A549 (cell line): ENCODE measurements at regions not wholly inside any gene's neighbourhood (a gene's known extent, or its start where the extent isn't known, plus 50 kb on each side); places are given as distances from the start of the nearest gene placed in this dataset.

Experiments
- CBX8 ChIP-seq: fragments of 200-600 bp; sonication (generic); IDR thresholded peaks from 2 replicates; pipeline ENCODE4 v1.6.1; 2016
- ESRRA ChIP-seq: fragments of 150-350 bp; IDR thresholded peaks from 2 replicates; pipeline ENCODE4 v1.6.1; 2014; ENCODE audit warnings: mild to moderate bottlenecking, low read length, borderline replicate concordance
- HDAC2 ChIP-seq: fragments of 200-600 bp; sonication (generic); IDR thresholded peaks from 2 replicates; pipeline ENCODE4 v1.6.1; 2016
- JUN ChIP-seq, 2 experiments: fragments of >200 bp; sonication (Bioruptor Twin); formaldehyde crosslinking; IDR thresholded peaks; 2 replicates in 1 of 2; 3 replicates in 1 of 2; pipeline ENCODE4 v1.6.1; 2016 to 2017
- POLR2A ChIP-seq: IDR thresholded peaks from 2 replicates; pipeline ENCODE4 v1.6.1; 2012; ENCODE audit warnings: mild to moderate bottlenecking, low read length
- RAD21 ChIP-seq, 2 experiments: fragments of >200 bp in 1 of 2; sonication (Bioruptor Twin) in 1 of 2; formaldehyde crosslinking in 1 of 2; IDR thresholded peaks in 1 of 2; conservative IDR thresholded peaks in 1 of 2; 2 replicates in 1 of 2; 3 replicates in 1 of 2; pipeline ENCODE4 v1.6.1; 2012 to 2018; ENCODE audit warnings: inconsistent platforms in 1 of 2
- TF ChIP-seq, protein P1 (sequence below): fragments of >200 bp; sonication (Bioruptor Twin); formaldehyde crosslinking; IDR thresholded peaks from 3 replicates; pipeline ENCODE4 v1.5.1; 2016
- TF ChIP-seq, protein P2 (sequence below): IDR thresholded peaks from 2 replicates; pipeline ENCODE4 v1.6.1; 2012

- TF ChIP-seq POLR2A = no peak
- no peak for TF ChIP-seq HDAC2
- no peak for TF ChIP-seq ESRRA
- TF ChIP-seq, protein P1, sequence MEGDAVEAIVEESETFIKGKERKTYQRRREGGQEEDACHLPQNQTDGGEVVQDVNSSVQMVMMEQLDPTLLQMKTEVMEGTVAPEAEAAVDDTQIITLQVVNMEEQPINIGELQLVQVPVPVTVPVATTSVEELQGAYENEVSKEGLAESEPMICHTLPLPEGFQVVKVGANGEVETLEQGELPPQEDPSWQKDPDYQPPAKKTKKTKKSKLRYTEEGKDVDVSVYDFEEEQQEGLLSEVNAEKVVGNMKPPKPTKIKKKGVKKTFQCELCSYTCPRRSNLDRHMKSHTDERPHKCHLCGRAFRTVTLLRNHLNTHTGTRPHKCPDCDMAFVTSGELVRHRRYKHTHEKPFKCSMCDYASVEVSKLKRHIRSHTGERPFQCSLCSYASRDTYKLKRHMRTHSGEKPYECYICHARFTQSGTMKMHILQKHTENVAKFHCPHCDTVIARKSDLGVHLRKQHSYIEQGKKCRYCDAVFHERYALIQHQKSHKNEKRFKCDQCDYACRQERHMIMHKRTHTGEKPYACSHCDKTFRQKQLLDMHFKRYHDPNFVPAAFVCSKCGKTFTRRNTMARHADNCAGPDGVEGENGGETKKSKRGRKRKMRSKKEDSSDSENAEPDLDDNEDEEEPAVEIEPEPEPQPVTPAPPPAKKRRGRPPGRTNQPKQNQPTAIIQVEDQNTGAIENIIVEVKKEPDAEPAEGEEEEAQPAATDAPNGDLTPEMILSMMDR = no peak
- TF ChIP-seq, protein P2, sequence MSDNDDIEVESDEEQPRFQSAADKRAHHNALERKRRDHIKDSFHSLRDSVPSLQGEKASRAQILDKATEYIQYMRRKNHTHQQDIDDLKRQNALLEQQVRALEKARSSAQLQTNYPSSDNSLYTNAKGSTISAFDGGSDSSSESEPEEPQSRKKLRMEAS = no peak
- TF ChIP-seq RAD21 (conservative IDR thresholded peaks at IDR 0.05 in 1 of 2, IDR thresholded peaks at IDR 0.05 in 1 of 2) = no peak
- TF ChIP-seq CBX8 = no peak
- TF ChIP-seq JUN (IDR thresholded peaks at IDR 0.05) = no peak
Measured at GRCh38 chr15:95912728-95913127, 417.8 kb upstream of the NR2F2 start.
